ENCODE measurements at regions not wholly inside any gene's neighbourhood (a gene's known extent, or its start where the extent isn't known, plus 50 kb on each side); places are given as distances from the start of the nearest gene placed in this dataset.
A peak's percentile ranks its signal among the peaks of the same experiment; 100 is the strongest.
"Not testable (repeated sequence)": the region's sequence is repeated elsewhere in the genome, so short reads cannot be mapped to it uniquely, and the experiment has no call there.

DNA sequence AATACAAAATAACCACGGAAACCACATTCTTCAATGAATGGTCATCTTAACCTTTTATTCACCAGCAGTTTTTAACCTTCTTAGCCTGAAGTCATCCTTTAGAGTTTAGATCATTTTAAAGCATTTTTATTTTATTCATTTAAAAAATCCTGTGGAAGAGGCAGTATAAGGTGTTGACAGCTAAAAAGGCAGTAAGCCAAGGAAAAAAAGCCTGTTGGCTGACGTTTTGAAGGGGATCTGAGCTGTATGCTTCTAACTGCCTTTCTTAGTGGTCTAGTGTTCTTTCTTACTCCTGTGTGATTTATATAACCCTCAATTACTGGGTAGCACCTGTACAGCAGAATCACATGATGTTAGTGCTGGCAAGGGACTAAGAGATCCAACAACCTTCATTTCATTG, 438.3 kb upstream of the SEL1L start:
- DNase-seq = no peak

DNA sequence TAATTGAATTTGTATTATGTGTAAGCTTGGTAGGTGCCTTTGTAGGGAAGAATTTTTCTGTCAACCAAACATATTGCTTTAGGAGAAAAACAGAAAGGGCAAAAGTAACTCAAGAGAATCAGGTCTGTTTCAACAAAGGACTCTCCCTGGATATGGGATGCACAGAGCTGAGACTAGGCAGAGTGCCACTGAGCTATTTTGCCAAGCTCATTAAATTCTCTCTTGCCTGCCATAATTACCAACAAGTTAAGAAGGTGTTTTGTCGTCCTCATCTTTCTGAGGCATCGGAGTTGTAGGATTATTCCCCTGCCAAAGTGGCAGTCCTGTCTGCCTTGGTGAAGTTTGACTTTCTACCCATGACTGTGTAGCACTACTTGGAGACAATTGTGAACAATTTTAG, 438.9 kb upstream of the SEL1L start:
- peak; percentile 34 for DNase-seq

DNA sequence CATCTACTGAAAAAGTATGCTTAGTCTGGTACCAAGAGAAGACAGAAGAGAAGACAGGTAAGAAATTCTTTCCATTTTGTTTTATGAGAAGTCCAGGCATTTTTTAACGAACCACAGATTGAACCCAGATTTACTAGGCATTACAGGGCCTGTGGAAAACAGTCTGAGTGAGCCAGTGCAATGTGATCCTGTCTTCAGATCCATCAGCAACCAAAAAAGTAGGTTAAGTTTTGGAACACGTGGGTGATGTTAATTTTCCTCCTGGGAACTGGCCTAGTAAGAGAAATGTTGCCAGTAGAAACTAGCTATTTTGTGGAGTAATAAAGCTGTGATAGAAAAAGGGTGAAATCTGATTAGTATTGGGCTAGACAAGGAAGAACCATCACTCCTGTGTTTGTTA, 440.9 kb upstream of the SEL1L start:
- no peak for DNase-seq

DNA sequence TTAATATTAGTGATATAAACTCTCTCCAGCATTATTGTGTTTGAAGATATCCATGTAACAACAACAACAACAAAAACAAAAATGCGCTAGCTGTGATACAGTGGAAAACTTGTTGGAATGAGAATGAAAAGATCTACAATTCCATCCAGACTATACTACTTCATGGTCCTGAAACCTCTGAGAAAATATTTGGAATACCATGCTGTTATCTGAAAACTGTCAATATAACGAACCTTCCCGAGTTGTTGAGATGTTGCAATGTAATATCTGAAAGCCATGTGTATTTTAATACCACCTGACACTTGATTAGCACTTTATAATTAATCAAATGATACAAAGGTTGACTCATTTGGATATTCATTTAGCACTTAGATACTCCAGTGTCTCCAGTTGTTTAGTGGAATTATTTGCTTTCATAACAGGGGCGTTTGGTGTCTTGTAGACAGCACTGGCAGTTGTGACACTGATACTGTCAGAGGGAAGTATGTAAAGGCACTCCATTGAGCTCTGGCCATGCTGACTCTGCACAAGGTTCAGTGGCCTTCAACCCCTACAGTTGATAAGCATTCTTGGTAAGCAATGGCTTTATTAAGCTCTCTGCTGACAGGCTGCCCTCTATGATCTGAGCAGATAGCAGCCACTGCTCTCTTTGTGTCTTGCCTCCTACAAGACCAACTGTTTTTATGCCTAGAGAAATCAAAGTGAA, 447.1 kb upstream of the SEL1L start:
- DNase-seq = no peak

DNA sequence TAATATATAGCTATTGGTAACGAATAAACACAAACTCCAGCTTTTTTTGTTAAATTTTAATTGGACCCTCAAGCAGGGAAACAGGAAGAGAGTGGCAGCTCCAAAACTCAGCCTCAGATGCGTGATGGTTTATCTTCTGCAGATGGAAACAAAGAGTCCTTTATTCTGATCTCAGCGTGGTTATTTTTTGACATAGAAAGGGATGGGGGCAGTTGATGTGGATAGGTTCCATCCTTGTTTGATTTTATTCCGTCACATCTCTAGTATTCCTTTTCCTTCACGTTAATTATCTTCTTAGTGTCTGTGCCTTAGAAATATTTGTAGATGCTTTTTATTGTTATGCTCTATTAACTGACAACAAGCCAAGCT, 447.6 kb upstream of the SEL1L start:
- DNase-seq = no peak

DNA sequence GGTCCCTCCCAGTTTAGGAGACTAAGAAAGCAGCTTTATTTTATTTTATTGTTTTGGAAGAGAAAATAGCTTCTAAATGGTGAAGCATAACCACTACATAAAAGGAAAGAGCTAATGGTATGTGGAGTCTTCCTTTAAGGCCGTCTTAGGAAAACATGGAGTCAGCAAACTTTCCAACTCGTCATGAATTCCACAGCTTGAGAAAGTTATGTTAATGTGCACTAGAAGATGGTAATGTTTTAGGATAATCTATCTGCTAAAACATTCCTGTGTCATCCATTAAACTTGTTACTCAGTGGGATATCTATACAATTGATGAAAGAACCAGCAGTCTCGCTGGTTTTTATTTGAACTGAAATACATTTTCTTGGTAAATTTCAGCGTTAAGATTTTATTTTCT, 448.4 kb upstream of the SEL1L start:
- no peak for DNase-seq

DNA sequence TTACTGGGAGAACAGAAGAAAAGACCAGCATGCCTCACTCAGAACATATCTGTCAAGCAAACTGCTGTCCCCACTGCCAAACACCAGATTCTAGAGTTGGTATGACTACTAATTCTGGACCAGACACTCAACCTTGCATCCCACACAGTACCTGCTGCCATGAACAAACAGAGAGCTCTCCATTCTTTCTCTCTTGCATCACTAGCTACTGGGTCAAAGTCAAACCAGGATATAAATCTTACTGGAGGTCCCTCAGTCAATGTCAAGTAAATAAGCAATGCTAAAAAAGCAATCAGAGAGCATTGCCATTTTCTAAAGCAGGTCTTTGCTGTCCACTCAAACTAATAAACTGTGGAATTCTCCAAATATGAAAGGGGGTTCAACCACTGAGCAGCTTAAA, 452.4 kb upstream of the SEL1L start:
- DNase-seq = no peak

DNA sequence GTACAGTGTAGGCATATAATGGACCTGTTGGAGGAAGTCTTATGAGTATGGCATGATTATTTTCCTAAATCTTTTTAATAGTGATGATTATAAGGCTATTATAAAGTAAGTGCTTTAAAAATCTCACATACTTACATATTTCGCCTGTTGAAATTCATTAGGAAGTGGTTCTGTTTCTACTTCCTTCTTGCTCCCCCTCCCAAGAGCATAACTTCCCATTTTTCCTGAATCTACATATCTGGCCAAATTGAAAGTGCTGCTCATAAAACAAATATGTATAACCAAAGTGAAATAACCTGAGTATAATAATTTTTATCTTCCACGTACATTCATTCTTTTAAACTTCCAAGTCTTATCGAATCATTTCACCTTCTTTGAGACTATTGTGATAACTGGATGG, 455.6 kb upstream of the SEL1L start:
- DNase-seq = no peak

DNA sequence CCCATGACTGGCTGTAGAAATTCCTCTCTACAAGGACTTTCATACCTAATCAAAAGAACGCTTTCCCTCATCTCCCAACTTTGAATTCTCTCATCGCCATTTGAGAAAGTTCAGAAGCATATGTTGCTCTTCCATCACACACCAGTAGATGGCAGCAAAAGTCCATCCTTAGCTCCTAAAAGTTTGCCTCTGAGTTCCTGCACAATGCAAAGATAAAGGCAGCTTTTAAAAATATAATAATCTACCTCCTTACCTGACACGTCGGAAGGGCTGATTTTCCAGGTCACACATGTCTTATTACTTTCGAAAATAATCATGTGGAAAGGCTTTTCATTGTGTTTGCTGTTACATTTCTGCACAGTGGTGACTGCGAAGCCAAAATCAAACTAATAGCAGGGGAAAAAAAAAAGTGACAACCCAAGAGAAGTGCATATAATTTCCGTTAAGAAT, 456.7 kb upstream of the SEL1L start:
- peak; percentile 55 for DNase-seq

DNA sequence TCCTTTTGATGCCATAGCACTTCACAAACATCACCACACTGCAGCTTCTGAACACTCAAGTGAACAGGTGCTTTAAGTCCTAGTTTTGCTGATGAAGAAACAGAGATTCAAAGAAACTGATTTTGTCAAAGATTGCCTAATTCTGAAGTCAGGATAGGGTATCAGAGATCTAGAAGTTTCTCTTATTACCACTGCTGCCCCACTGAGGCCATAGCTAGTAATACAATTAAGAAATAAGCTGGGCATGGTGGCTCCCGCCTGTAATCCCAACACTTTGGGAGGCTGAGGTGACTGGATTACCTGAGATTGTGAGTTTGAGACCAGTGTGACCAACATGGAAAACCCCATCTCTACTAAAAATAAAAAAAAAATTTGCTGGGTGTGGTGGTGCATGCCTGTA, 458.3 kb upstream of the SEL1L start:
- DNase-seq = no peak

DNA sequence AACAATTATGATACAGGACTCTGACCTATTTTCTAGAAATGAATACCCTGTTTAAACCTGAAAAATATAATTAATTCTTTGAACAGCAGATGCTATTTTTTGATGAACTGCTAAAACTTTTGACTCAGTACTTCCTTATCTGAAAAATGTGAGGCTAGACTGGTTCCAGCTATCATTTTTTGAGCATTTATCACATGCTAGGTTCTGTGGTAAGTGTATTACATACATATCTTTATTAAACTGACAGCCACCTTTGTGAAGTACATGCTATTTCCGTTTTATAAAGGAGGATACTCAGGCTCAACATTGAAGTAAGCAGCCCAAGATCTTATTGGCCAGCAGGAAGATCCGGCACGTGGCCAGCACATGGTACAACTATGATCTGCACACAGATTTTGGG, 459.8 kb upstream of the SEL1L start:
- no peak for DNase-seq

DNA sequence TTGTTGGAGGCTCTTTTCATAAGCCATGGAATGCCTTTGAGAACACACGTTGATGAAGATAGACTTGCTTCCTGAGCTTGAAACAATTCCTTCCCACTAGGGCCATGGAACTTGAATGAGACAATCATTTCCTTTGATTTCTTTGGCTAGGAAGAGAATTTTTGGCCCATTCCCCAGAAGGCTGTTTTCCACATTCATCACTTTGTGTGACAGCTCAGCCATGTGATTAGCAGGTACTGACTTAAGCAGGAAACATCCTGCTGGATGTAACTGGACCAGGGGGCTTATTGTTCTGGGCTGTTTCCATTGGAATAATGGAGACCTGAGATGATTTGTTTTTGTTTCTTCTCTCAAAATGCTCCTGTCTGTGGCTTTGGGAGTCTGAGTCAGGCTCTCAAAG, 469.8 kb upstream of the SEL1L start:
- DNase-seq = no peak

DNA sequence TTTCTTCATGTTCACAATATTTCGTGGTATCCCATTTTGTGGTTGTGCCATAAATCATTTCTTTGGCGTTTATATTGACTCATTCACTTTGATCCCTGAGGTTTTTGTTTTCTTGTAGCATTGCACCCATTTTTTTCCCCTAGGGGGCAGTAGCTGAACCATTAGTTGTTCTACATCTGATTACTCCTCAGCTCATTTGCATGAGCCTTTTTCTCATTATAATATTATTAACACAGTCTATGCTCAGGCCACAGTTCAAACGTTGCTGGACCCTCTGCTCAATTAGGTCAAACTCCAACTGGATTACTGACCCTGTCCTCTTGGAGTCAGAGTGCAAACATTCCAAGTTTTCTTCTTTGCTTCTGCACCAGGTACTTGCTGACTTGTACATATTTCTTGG, 475.4 kb upstream of the SEL1L start:
- no peak for DNase-seq

DNA sequence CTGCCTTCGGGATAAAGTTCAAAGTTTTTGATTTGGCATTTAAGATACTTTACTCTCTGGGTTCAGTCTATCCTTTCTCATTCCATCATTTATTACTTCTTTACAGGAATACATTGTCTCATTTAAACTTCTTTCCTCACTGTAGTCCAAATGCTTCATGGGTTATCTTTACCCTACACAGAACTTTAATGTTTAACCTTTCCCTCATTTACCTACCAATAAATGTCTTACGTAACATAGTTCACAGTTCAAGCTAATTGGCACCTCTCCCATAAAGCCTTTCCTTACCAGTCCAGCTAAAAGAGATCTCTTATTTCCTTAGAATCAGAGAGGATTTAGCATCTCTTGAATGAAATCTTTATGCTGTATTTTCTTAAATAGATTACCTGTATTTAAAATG, 476.3 kb upstream of the SEL1L start:
- no peak for DNase-seq

DNA sequence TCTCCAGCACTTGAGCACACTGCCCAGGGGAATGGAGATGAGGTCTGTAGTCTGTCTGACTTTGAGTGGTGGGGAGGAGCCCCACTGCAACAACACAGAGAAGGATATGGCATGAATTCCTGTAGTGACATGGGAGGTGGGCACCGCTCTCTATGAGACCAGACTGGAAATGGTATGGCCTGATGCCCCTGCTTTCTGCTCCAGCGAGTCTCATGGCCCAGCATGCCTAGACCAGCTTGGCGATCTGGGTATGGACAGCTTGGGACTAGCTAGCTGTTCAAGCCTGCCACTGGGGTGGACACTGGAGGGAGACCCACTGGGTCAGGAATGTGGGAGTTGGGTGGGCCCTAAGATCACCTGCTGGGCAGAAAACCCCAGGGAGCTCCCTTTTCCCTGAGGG, 477.8 kb upstream of the SEL1L start:
- DNase-seq = no peak

DNA sequence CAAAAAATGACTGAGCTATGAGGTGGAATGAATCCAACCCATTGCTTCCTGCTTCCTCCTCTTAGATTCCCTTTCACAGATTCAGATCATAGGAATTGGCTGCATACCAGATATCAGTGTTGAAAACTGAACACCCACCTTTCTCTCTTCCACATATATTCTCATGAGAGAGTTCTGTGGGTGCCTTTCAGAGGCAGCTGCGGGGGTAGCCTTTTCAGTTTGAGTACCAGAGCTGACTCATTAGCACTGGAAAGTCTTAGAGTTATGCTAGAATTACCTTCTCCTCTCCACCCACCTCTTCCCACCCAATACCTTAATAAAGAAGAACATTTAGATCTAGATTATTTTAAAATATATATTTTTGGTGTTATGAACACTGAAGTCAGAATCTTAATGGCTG, 495.4 kb upstream of the SEL1L start:
- DNase-seq = no peak

DNA sequence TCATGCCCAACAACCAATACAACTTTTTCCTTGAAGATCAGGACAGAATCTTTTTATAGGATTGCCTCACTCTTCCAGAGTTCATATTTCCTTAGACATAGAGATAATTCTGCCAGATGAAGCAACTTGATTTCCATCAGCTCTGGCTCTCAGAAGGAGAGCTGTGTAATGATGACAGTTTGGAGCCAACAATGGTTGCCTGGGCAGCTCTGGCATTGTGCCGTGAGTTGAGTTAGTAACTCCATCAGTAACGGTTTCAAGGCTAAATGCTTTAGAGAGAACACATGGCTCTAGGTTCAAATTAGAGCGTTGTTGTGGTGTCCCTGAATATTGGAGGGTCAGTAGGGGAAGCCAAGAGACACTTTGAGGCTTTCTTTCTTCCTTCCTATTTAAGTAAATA, 501.7 kb upstream of the SEL1L start:
- DNase-seq = no peak

DNA sequence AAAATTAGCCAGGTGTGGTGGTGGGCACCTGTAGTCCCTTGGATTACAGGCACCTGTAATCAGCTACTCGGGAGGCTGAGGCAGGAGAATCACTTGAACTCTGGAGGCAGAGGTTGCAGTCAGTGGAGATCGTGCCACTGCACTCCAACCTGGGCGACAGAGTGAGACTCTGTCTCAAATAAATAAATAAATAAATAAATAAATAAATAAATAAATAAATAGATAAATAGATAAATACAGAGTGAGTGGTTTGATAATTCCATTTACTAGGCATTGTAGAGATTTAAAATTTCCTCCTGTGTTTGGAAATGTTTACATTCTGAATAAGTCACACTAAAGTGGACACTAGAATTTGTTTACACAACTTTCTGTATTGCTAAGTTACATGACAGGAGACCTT, 504.4 kb upstream of the SEL1L start:
- DNase-seq = not testable (repeated sequence)

DNA sequence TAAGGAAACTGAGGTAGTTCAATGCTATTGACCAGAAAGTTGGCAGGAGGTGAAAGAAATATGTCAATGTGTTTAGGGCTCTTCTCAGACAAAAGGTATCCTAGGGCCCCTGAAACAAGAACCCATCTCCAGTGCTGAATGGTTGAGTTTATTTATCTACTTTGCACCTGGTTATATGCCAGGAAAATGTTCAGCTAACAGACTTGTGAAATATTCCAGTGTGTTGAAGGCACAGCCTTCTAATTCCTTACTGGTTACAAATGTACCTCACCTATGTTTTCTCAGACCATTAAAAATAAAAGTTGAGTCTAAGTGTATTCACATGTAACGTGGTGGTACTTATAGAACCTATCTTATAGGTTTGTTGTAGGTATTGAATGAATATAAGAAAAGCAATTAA, 511.7 kb upstream of the SEL1L start:
- no peak for DNase-seq

DNA sequence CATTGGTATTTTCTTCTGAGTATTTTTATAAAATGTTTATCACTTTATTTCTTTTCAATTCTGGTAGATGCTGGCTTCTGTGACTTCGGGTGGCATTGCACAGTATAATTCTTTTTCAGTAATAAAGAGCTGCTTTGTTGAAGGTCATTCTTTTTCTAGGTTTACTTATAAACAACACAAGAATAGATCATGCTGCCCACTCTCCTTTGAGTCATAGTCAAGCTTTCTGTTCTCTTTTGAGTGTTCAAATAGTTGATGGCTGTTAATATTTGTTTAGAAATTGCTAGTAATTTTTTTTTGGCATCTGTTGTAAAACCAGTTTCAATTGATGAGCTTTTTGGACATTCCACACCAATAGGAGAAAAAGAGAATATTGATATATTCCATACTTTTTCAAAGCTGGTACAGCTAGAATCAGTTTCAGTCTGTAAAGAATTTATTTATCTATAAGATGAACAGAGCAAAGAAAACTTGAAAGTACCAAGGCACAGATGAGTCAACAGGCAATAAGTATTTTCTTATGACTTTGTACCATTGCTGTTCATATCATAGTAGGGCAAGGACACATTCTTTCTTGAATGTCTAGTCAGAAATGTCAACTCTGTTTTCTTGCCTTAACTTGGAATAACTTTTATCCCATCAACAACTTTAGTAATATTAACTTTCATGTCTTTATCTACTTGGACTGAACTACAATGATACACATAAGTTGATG, 513.0 kb upstream of the SEL1L start:
- no peak for DNase-seq

DNA sequence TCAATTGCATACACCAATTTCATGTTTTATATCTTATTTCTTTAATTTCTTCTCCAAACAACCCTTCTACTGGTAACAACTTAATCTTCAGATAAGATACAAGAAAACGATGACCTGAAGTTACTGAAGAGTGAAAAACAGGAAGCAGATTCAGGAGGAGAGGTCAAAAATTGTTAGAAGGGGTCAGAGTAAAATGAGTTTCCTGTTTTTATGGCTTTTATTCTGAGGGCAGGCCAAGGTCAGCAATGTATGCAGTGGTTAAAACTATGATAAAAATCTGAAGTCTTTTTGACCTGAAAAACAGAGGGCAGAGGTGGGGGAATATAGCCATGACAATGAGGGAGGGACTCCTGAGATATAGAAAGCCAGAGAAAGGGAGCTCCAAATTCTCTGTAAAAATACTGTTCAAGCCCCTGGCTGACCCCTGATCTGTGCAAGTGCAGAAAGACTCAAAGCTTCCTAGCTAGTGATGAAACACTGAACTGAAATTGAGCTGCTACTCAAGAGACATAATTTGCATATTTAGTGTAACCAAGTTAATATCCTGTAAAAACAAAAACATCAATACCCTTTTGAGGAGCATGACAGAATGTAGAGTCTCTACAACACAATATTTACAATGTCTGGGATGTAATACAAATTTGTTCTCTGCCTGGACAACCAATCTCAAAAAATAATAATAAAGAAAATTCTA, 514.3 kb upstream of the SEL1L start:
- DNase-seq = no peak

DNA sequence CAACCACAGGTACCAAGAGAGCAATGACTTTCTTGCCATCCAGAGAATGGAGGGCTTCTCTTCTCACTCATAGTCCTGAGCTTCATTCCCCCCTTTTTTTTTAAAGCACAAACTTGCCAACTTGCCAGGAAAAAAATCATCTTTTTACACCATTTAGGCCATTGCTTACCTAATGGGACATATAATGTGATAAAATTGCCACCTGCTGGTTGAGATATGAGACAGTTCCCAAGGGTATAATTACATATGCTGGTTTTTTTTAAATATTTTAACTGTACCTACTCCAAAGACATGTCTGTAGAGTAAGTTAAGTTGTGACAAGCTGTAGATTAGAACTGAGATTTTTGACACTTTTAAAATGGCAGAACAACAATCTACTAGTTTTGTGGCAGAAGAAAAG, 519.1 kb upstream of the SEL1L start:
- DNase-seq = no peak

DNA sequence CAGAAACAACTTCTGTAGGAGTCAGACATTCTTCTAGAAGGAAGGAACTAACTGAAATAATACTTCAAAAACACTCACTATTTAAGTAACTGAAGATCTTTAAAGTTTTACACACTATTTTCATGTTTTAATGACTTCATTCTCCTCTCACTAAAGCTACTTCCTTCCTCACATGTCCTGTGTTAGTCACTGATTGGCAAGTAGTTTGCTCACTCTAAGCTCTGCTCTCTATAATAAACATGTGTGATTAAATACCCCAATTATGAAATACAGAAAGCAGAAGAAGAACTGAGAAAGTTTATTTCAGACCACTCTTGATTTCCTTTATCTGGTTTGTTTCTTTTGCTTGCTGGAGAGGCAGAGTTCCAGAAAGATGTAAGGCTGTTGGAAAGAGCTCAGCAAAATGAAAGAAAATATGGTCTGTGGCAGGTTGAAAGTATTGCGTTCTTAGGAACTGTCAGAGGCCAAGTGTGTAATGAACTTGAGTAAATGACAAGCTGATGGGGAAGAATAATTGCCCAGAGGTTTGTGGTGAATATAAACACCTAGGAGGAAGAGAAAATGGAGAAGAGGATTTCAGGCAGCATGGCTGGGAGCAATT, 522.0 kb upstream of the SEL1L start:
- DNase-seq = no peak

DNA sequence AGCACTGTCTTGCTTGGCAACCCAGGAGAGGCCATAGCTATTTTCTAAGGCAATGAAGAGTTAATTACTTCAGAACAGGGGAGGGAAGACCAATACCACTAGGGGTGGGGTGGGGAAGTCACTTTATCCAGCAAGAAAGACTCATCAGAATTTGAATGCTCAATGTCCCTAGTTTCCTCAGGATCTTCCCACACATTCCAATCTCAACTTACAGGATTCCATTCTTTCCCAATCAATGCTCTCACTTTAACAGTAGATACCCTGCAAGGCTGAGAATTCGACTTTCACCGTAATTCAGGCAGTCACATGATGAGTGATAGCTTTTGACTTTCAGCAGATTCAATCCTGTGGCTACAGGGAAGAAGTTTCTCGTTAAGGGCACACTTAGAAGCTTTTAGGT, 526.6 kb upstream of the SEL1L start:
- DNase-seq = no peak
